Sciatic nerve (tissue), 2 donors: ENCODE measurements at regions not wholly inside any gene's neighbourhood (a gene's known extent, or its start where the extent isn't known, plus 50 kb on each side); places are given as distances from the start of the nearest gene placed in this dataset.

Source experiments
- ATAC-seq: fragments of 200-7000 bp; cut with Tn5 transposase; one replicate; pipeline ENCODE4 v1.9.1; 2020; ENCODE audit warnings: mild to moderate bottlenecking, moderate library complexity
- DNase-seq: peaks from one replicate; pipeline ENCODE4 v3.0.0-alpha.2; 2020; ENCODE audit warnings: low spot score
- intact Hi-C: fragments of 100-400 bp; cut with DNase I; formaldehyde crosslinking; loops from one replicate; pipeline ENCODE4 v1.14.2; 2022
- donor health status: DM: no; HTN: no; CAD: no.
- donor health status: DM: no; HTN: no; CAD: no.

DNA sequence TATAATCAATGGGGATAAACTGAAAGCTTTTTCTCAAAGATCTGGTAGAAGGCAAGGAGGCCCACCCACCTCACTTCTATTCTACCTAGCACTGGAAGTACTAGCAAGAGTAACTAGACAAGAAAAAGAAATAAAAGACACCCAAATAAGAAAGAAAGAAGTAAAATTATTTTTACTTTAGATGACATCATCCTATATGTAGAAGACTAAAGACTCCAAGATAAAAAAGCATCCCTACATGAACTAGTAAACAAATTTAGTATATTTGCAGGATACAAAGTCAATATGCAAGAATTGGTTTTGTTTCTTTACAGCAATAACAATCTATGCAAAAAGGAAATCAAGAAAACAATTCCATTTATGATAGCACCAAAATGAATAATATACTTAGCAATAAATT, 201.5 kb upstream of the KIRREL3 start:
- DNase-seq (no peak), ATAC-seq (no peak)
- intact Hi-C loops: no loop called here

DNA sequence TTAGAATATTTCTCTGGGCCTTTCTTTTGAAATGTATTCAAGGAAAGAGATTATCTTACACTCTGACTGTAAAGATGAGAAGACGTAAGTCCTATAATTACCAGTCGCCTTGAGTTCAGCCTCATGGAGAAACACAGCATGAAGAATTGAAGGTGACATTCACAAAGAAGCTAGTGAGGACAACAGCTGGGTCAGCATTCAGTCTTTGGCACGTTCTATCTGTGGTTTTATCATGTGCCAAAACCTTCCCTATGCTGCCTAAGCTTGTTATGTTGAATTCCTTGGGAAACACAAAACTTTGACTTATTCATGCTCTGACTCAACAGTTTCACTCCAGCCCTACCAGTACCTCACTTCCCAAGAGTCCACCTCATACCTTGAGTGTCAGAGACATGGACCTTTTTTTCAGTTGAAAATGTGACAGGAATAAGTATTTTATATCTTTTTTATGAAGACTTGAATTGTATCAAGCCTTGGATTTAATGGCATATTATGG, 198.8 kb upstream of the KIRREL3 start:
- intact Hi-C loops: no loop called here
- DNase-seq (no peak), ATAC-seq (no peak)

DNA sequence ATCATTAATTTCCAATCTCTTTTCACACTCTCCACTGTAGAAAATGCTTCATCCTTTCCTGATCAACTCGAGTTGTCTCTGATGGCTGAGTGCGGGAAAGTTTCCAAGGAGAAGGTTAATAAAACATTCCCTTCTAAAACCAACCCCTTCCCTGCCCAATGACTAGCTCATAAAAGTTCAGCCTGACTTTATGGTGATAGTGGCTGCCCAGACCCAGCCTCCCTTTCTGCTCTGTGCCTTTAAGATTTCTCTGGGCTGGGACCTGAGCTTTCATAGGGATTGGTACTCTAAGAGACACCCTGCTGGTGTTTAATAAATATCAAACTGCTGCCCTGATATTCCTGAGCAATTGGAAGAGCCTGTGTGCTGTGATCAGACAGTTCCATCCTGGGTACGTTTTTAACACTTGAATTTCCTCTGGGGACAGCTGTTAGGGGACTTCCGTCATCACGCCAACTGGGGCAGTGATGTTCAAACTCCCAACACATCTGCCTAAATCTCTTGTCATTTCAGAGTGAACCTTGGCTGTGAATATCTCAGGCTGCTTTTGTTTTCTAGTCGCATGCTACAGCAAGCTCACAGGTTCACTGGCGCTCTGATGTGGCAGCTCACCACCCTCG, 195.0 kb upstream of the KIRREL3 start:
- no peak for DNase-seq
- intact Hi-C loops: no loop called here
- no peak for ATAC-seq

DNA sequence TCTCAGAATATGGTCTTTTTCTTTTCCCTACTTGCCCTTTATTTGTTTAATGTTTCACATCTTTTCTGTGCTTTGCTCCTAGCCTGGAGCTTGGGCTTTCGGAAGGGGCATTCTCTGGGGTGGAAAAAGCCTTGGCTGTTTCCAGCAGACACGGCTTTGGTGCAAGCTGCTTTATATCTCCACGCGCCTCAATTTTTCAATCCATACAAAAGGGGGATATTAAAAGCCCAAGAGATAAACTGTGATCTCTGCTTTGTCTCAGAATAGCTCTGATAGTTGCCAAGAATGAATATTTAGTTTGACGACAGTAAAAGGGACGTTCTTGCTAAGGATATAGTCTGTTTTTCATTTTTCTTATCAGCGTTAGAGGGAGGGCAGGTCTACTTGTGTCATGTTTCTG, 194.0 kb upstream of the KIRREL3 start:
- ATAC-seq (no peak), DNase-seq (no peak)
- intact Hi-C loops: no loop called here

DNA sequence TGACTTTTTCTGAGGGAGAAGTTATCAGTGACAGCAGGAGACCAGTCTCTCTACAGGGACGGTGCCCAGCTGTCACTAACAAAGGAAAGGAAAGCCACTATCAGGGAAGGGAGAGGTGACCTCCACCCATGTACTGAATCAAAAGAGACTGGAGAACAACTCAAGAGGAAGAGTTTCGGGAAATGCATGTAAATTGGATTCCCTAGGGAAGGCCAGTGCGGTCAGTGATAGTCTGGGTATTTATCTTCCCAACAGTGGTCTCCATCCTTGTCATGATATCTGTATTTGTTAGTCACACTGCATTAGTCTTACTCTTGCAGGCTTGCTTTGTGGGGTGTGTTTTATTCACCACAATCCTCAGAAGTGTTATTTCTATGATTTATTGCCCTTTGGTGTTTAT, 193.4 kb upstream of the KIRREL3 start:
- DNase-seq: no peak
- intact Hi-C loops: no loop called here
- no peak for ATAC-seq

DNA sequence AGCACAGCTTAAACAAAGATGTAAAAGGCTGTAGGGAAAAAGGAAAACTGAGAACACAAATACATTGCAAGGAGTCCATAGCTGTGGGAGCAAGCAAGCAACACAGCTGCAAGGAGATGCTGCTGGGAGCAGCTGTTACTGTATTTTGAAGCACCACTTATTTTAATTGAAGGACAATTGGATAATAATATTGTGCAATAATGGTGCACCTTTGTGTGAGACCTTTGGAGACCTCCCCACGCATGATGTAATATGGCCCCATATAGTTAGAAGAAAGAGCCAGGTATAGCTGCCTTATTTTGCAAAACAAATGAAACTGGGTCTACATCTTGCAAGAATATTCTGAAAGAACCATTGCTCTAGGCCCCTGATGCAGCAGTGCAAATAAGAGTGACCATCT, 191.1 kb upstream of the KIRREL3 start:
- ATAC-seq: no peak

DNA sequence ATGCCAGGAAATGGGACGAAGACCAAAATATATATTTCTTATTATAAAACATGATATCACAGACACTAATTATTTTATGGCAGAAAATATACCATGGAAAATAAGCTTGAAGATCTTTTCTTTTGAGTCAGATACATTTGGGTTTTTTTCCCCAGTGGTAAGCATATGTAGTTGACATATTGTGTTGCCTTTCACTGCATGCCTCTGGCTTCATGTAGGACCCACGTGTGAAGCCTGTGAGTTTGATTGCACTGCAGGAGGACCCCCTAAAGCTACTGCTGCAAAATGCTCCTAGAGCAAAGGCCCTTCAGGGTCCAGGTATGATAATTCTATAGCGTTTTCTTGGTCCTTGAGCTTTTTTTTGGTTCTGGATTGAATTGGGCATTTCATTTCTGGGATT, 190.7 kb upstream of the KIRREL3 start:
- no peak for DNase-seq
- intact Hi-C loops: no loop called here
- no peak for ATAC-seq

More for the DNA sequence above, 191.1 kb upstream of the KIRREL3 start:
- intact Hi-C loops: no loop called here
- DNase-seq: no peak

DNA sequence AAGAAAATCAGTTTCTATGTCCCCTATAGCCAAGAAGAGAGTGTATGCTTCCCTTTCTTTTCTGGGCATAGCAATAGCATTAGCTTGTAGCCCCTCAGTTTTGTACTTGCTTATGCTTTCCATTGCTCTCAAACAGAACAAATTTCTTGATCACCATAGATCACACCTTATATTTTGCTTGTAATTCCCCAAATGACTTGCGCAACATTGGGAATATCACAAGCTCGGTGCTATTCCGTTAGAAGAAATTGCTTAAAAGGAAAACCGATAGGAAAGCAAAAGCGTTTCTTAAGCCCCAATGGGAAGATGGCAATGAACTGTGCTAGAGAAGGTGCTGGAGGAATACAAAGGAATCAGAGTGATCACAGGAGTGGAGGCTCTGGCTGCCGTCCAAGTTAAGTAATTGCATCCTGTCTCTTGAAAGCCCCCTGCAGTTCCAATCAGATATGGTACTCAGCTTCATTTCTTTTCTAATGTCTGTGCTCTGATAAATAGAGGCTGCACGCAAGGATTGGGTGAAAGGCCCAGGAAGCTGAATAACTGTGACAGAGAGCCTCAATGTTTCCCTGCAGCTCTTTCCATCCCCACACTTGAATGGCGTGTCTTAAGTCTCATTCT, 182.1 kb upstream of the KIRREL3 start:
- DNase-seq: no peak
- no peak for ATAC-seq
- intact Hi-C loops: no loop called here

DNA sequence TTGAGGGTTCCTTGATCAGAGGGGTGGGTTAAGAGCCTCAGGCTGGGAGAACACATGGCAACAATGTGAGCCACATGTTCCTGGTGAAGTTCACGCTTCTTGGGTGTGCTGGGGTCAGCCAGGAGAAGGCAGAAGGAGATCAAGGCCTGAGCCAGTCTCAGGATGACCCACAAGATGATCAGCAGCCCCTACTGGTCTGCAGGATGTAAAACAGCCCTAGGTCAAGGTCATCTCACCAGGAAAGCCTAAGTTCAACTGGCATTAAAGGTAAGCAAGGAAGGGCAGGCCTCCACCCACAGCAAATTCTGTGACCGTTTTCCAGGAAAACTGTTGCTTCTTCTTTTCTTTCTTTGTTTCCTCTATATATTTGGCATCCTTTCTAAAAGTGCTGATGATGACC, 156.7 kb upstream of the KIRREL3 start:
- DNase-seq (no peak), ATAC-seq (no peak)
- intact Hi-C loops: no loop called here

DNA sequence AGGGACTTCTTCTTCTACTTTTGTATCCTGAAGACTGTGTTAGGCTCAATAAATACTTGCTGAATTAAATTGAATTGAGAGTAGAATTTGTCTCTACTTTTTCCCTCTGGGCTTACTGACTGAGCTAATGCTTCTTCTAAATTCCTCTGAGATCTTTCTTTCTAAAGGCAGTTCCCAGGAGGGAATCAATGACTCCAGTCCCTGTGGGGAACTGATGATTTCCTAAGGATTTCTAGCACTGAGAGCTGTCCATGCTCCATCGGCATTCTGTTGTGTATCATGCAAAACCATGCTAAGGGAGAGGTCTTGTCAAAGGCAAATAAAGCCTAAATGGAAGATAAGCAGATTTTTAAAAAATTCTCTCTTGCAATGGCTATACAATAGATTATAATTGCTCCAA, 148.8 kb upstream of the KIRREL3 start:
- intact Hi-C loops: no loop called here
- ATAC-seq (no peak), DNase-seq (no peak)

DNA sequence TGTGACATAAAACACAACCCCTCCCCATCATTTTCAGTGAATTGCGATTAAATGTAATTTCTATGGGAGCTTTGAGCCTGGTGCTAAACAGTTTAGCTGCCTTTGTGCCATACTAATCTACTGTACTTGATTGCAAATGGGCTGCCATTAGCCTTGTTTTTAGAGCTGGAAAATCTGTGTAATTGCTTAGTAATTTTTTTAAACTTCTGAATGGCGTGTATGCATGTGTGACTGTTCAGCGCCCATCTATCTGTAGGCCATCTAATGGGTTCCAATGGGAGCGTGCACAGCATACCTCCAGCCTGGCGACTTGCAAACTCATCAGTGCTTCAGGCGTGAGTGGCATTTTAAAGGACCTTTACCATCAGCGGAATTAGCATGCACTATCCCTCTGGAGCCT, 142.7 kb upstream of the KIRREL3 start:
- DNase-seq (no peak), ATAC-seq (no peak)
- intact Hi-C loops: no loop called here

DNA sequence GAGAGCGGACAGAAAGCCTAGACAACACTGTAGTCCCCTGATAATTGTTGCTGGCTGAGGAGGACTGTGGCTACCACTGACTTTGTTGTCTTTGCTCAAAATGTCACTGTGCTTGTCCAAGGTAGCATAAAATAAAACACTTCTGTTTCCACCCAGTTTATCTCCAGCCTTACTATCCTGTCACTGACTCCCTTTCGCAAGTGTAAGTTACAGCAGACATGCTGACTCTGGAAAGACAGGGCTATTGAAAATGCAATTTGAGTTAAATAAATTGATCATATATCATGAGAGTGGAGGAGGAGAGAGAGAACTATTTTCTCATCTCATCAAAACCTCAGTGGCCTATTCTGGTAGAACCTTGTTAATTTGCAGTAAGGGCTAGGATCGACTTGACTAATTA, 138.0 kb upstream of the KIRREL3 start:
- intact Hi-C loops: no loop called here
- ATAC-seq (no peak), DNase-seq (no peak)

DNA sequence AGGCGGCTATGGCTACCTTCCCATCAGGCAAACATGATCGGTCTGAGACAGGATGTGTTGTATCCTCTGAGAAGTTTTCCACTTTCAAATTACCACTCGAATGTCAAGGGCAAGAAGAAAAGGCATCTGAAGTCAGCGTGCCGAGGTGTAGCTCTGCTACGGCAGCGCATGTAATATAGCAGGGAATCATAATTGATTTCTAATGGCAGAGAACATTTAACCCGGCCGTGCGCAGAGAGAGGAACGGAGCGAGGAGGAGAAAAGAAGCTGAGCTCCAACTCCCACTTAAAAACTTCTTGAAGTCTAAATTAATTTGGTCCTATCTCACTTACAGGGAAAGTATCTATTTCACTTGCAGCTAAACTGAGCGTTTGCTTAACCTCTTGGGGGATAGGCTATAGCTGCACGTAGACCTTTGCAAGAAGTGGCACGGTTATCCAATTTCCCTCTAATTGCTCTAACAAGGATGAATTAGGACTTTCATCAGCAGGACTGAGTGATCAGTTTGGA, 137.3 kb upstream of the KIRREL3 start:
- intact Hi-C loops: no loop called here
- no peak for DNase-seq
- ATAC-seq: no peak

DNA sequence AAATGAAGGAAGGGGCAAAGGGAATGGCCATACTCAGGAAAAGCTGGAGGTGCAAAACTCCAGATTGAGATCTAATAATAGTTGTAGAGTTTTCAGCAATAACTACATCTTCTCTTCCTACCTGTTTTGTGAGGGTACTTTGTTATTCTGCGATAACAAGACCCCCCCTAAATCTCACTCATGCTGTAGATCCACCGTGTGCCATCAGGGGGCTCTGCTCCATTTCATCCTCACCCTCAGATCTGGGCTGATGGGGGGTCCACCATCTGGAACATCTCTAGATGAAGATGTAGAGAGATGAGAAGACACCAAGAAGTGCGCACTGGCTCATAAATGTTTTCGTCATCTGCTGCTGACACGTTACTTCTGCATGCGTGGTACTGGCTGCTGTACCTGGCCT, 135.9 kb upstream of the KIRREL3 start:
- intact Hi-C loops: no loop called here
- DNase-seq (no peak), ATAC-seq (no peak)

DNA sequence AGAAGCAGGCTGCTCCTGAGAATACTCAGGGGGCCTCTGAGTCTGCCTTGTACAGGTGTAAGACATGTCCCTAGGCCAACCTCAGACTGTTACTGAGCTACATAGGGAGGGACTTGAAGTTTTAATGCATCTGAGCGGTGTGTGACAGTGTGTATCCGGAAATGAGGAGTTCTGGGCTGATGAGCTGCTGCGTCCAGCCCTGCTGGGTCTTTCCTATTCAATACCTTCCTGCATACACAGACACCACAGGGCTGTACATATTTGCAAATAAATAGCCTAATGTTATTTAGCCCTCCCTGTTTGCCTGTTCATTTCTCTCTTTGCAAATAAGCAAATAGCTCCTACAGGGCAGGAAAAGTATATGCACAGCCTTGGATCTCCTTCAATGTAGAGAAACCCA, 134.7 kb upstream of the KIRREL3 start:
- DNase-seq (no peak), ATAC-seq (no peak)
- intact Hi-C loops: no loop called here

DNA sequence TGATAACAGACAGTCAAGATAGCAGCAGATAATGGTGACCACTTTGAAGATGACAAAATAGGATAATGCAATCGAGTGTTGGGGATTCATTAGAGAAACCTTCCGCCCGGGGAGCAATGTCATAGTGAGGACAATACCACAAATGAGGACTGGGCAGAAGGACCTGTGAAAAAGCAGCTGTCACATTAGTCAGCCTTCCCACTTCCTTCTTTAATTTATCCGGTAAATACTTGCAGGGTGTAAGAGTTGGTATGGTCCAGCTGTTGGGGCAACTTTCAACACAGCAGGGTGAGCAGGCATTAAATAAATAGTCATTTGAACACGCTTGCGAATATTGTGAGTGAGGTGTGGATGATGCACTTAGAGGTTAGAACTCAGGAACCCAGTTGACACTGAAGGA, 132.5 kb upstream of the KIRREL3 start:
- intact Hi-C loops: no loop called here
- no peak for ATAC-seq
- no peak for DNase-seq

DNA sequence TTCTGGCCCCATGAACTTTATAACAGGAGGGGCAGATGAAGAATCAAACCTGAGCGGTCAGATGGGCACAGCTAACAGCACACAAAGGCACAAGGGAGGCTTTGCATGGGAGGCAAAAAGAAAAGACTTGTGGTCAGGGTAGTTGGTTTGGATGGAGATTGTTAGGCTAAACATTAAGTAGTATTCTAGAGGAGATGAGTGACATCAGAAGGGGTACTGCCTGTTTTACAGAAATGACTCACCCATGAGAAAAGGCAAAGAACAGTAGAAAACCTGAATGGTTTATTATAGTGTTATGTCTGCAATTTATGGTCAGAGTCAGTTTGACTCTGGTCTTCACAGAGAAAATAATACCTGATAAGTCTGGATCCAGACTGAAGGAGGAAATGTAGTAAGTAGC, 129.8 kb upstream of the KIRREL3 start:
- no peak for ATAC-seq
- no peak for DNase-seq
- intact Hi-C loops: no loop called here

DNA sequence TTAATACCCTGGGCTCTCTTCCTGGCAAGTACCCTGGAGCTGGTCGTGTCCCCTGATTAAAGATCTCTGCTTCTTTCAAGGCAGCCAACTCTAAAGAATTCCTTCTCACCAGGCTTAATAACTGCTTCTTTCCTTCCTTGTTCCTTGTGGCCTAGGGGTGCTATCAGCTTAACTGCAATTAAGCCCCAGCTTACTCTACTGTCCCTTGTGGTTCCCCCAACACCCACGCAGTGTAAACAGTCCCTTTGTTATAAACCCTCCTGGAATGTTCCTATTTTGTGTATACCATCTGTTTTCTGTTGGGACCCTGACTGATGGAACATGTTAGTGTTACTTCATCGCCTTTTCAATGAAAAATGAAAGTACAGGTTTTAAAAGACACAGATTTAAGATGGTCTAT, 126.4 kb upstream of the KIRREL3 start:
- ATAC-seq (no peak), DNase-seq (no peak)
- intact Hi-C loops: no loop called here

DNA sequence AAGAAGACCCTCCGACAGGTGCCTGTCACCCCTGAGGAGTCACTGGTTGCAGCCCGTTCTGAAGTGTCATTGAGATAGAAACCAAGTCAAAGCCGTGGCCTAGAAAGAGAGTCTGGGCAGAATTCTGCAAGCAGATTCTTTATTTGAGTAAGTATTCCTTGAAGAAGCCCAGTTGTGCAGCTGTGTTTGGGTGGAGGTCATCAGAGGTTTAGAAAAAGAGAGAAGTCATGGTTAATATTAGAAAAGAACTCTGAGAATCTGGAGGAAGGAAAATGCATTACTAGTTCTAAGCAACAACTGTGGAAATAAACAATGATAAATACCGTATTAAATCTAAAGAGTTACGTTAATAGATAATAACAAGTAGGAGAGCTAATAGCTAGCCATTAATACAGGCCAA, 118.8 kb upstream of the KIRREL3 start:
- intact Hi-C loops: no loop called here
- no peak for ATAC-seq
- DNase-seq: no peak

DNA sequence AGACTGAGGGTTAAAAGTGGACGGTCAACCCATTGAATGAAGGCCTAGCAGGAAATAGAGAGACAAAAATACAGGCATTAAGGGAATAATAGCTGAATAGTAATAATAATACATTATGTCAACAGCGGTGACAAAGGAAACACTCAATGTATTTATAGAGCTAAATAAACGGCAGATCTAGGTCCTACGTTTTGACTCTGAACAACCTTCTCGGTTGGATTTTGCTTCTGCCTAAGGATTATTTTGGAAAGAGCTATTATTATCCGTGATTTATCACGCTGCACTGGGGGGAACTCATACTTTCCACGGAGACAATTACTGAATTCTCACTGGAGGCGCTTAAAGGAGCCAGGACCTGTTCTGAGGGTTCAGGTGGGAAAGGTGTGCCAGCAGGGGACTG, 118.2 kb upstream of the KIRREL3 start:
- ATAC-seq (no peak), DNase-seq (no peak)
- intact Hi-C loops: no loop called here

DNA sequence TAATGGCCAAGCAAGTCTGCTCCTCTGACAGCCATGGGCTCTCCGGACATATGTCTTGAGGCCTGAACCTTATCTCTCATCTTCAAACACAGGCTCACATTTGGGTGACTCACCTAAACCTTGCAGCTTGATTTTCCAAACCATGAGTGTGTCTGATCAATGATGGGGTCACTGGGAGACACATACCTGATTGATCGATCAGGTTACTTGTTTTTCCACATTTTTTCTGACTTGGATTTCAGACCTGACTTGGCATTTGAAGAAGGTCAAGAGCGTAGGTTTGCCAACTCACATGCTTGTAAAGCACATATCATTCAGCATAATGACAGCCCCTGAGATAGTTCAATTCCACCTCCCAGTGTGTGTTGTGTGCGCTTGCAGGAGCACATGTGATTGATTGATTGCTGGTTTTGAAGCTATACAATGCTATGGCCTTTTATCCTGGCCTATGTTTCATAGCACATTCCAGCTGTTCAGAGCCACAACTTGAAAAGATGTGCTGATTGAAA, 116.7 kb upstream of the KIRREL3 start:
- DNase-seq (no peak), ATAC-seq (no peak)
- intact Hi-C loops: no loop called here
